ENCODE measurements at regions not wholly inside any gene's neighbourhood (a gene's known extent, or its start where the extent isn't known, plus 50 kb on each side); places are given as distances from the start of the nearest gene placed in this dataset.
A peak's percentile ranks its signal among the peaks of the same experiment; 100 is the strongest.
"Not testable (repeated sequence)": the region's sequence is repeated elsewhere in the genome, so short reads cannot be mapped to it uniquely, and the experiment has no call there.

- Histone ChIP-seq H2BK120ac (ENCODE audit: low read depth, low read length) (no peak overlapping the region), H3K4me2 (ENCODE audit: low read length, poor library complexity, severe bottlenecking) (no peak overlapping the region), H2AK5ac (ENCODE audit: low read length, severe bottlenecking) (no peak overlapping the region), H2BK5ac (ENCODE audit: low read depth, low read length, poor library complexity, severe bottlenecking) (no peak overlapping the region), H3K27me3 (ENCODE audit: control insufficient read depth in 1 of 2, insufficient read depth in 1 of 2, low read length in 2 of 2) (no peaks in the 10 kb centered on the region), H3K27ac (ENCODE audit: low read length, poor library complexity, severe bottlenecking) (no peak overlapping the region), H2AFZ (ENCODE audit: low read depth, low read length) (no peak overlapping the region), H3K14ac (ENCODE audit: low read length in 2 of 2) (peak overlapping the region in 1 of 2 experiments; percentile 18), H3K79me1 (replicated peaks; ENCODE audit: low read length, poor library complexity, severe bottlenecking) (no peaks in the 10 kb centered on the region), H3K4me1 (ENCODE audit: control insufficient read depth, insufficient read depth, low read depth, low read length) (no peaks in the 10 kb centered on the region), H3K23ac (ENCODE audit: low read length in 2 of 2) (no peak overlapping the region), H2BK12ac (ENCODE audit: low read length in 2 of 2) (no peak overlapping the region), H4K91ac (ENCODE audit: low read length) (no peak overlapping the region), H4K8ac (ENCODE audit: low read length) (no peak overlapping the region), H3K9ac (ENCODE audit: low read length) (no peak overlapping the region), H3K9me3 (ENCODE audit: control insufficient read depth, low read length) (peaks cover 5% of the 10 kb centered on the region), H3K4me3 (ENCODE audit: insufficient read depth in 1 of 2, low read depth in 1 of 2, low read length in 2 of 2) (no peak overlapping the region), H2BK15ac (ENCODE audit: low read depth, poor library complexity, severe bottlenecking) (no peak overlapping the region), H3K18ac (ENCODE audit: low read depth in 1 of 2, low read length in 2 of 2) (no peak overlapping the region), H3K4ac (ENCODE audit: low read depth in 1 of 2, low read length in 2 of 2) (no peak overlapping the region), H3K36me3 (ENCODE audit: control insufficient read depth in 1 of 2, insufficient read depth in 2 of 2, low read depth in 1 of 2, low read length in 2 of 2) (no peaks in the 10 kb centered on the region)
- no peak for DNase-seq
- 76% methylated on average over 4 of the region's 4 CpGs for WGBS
Observed at GRCh38 chr12:73632661-73633060, 905.0 kb upstream of the ATXN7L3B start.

GRCh38 chr12:73639397-73639796, 898.2 kb upstream of the ATXN7L3B start:
- H3K27ac ChIP-seq (ENCODE audit: low read length, poor library complexity, severe bottlenecking); DNase-seq; H3K9me3 ChIP-seq (ENCODE audit: control insufficient read depth, low read length); H3K4me2 ChIP-seq (ENCODE audit: low read length, poor library complexity, severe bottlenecking); H2BK12ac ChIP-seq (ENCODE audit: low read length in 2 of 2); H2BK15ac ChIP-seq (ENCODE audit: low read depth, poor library complexity, severe bottlenecking); H3K4me1 ChIP-seq (ENCODE audit: control insufficient read depth, insufficient read depth, low read depth, low read length); H4K8ac ChIP-seq (ENCODE audit: low read length); H3K79me1 ChIP-seq (replicated peaks; ENCODE audit: low read length, poor library complexity, severe bottlenecking); H3K36me3 ChIP-seq (ENCODE audit: control insufficient read depth in 1 of 2, insufficient read depth in 2 of 2, low read depth in 1 of 2, low read length in 2 of 2); H4K91ac ChIP-seq (ENCODE audit: low read length); H2BK120ac ChIP-seq (ENCODE audit: low read depth, low read length); H2AK5ac ChIP-seq (ENCODE audit: low read length, severe bottlenecking); H3K23ac ChIP-seq (ENCODE audit: low read length in 2 of 2); H2AFZ ChIP-seq (ENCODE audit: low read depth, low read length); H3K27me3 ChIP-seq (ENCODE audit: control insufficient read depth in 1 of 2, insufficient read depth in 1 of 2, low read length in 2 of 2); H2BK5ac ChIP-seq (ENCODE audit: low read depth, low read length, poor library complexity, severe bottlenecking); H3K9ac ChIP-seq (ENCODE audit: low read length); H3K14ac ChIP-seq (ENCODE audit: low read length in 2 of 2); H3K4me3 ChIP-seq (ENCODE audit: insufficient read depth in 1 of 2, low read depth in 1 of 2, low read length in 2 of 2); H3K4ac ChIP-seq (ENCODE audit: low read depth in 1 of 2, low read length in 2 of 2); H3K18ac ChIP-seq (ENCODE audit: low read depth in 1 of 2, low read length in 2 of 2): not testable (repeated sequence)
- 98% methylated on average over 5 of the region's 5 CpGs for WGBS

GRCh38 chr12:73656375-73656774, 881.3 kb upstream of the ATXN7L3B start:
- no peaks in the 10 kb centered on the region for H3K4me1 ChIP-seq (ENCODE audit: control insufficient read depth, insufficient read depth, low read depth, low read length)
- H3K36me3 ChIP-seq (ENCODE audit: control insufficient read depth in 1 of 2, insufficient read depth in 2 of 2, low read depth in 1 of 2, low read length in 2 of 2) = no peaks in the 10 kb centered on the region
- peaks cover 22% of the 10 kb centered on the region for H3K9me3 ChIP-seq (ENCODE audit: control insufficient read depth, low read length)
- H2AFZ ChIP-seq (ENCODE audit: low read depth, low read length) = no peak overlapping the region
- H2BK15ac ChIP-seq (ENCODE audit: low read depth, poor library complexity, severe bottlenecking) = no peak overlapping the region
- H2BK120ac ChIP-seq (ENCODE audit: low read depth, low read length) = no peak overlapping the region
- H4K8ac ChIP-seq (ENCODE audit: low read length) = no peak overlapping the region
- H3K23ac ChIP-seq (ENCODE audit: low read length in 2 of 2) = no peak overlapping the region
- no peak overlapping the region for H3K14ac ChIP-seq (ENCODE audit: low read length in 2 of 2)
- no peak for DNase-seq
- H3K4me2 ChIP-seq (ENCODE audit: low read length, poor library complexity, severe bottlenecking) = no peak overlapping the region
- H2BK5ac ChIP-seq (ENCODE audit: low read depth, low read length, poor library complexity, severe bottlenecking) = no peak overlapping the region
- no peak overlapping the region for H3K9ac ChIP-seq (ENCODE audit: low read length)
- no peak overlapping the region for H2BK12ac ChIP-seq (ENCODE audit: low read length in 2 of 2)
- no peak overlapping the region for H3K18ac ChIP-seq (ENCODE audit: low read depth in 1 of 2, low read length in 2 of 2)
- WGBS = 87% methylated on average over 5 of the region's 5 CpGs
- no peak overlapping the region for H3K27ac ChIP-seq (ENCODE audit: low read length, poor library complexity, severe bottlenecking)
- H3K79me1 ChIP-seq (replicated peaks; ENCODE audit: low read length, poor library complexity, severe bottlenecking) = no peaks in the 10 kb centered on the region
- H4K91ac ChIP-seq (ENCODE audit: low read length) = no peak overlapping the region
- H3K4me3 ChIP-seq (ENCODE audit: insufficient read depth in 1 of 2, low read depth in 1 of 2, low read length in 2 of 2) = no peak overlapping the region
- no peak overlapping the region for H2AK5ac ChIP-seq (ENCODE audit: low read length, severe bottlenecking)
- no peaks in the 10 kb centered on the region for H3K27me3 ChIP-seq (ENCODE audit: control insufficient read depth in 1 of 2, insufficient read depth in 1 of 2, low read length in 2 of 2)
- no peak overlapping the region for H3K4ac ChIP-seq (ENCODE audit: low read depth in 1 of 2, low read length in 2 of 2)

GRCh38 chr12:73659802-73660201, 877.8 kb upstream of the ATXN7L3B start:
- no CpG with 5 or more reads among the region's 1 CpG for WGBS
- H3K23ac ChIP-seq (ENCODE audit: low read length in 2 of 2) = no peak overlapping the region

More at GRCh38 chr12:73659802-73660201, 877.8 kb upstream of the ATXN7L3B start:
- H2AK5ac ChIP-seq (ENCODE audit: low read length, severe bottlenecking) = no peak overlapping the region
- no peak for DNase-seq
- H2AFZ ChIP-seq (ENCODE audit: low read depth, low read length) = no peak overlapping the region
- H3K18ac ChIP-seq (ENCODE audit: low read depth in 1 of 2, low read length in 2 of 2) = no peak overlapping the region
- no peaks in the 10 kb centered on the region for H3K4me1 ChIP-seq (ENCODE audit: control insufficient read depth, insufficient read depth, low read depth, low read length)
- no peak overlapping the region for H3K4ac ChIP-seq (ENCODE audit: low read depth in 1 of 2, low read length in 2 of 2)
- no peaks in the 10 kb centered on the region for H3K36me3 ChIP-seq (ENCODE audit: control insufficient read depth in 1 of 2, insufficient read depth in 2 of 2, low read depth in 1 of 2, low read length in 2 of 2)
- H3K4me2 ChIP-seq (ENCODE audit: low read length, poor library complexity, severe bottlenecking) = no peak overlapping the region
- no peaks in the 10 kb centered on the region for H3K27me3 ChIP-seq (ENCODE audit: control insufficient read depth in 1 of 2, insufficient read depth in 1 of 2, low read length in 2 of 2)
- no peak overlapping the region for H4K8ac ChIP-seq (ENCODE audit: low read length)
- no peak overlapping the region for H2BK5ac ChIP-seq (ENCODE audit: low read depth, low read length, poor library complexity, severe bottlenecking)
- H3K9ac ChIP-seq (ENCODE audit: low read length) = no peak overlapping the region
- H3K14ac ChIP-seq (ENCODE audit: low read length in 2 of 2) = no peak overlapping the region
- H2BK120ac ChIP-seq (ENCODE audit: low read depth, low read length) = no peak overlapping the region
- H3K27ac ChIP-seq (ENCODE audit: low read length, poor library complexity, severe bottlenecking) = no peak overlapping the region
- no peak overlapping the region for H2BK12ac ChIP-seq (ENCODE audit: low read length in 2 of 2)
- no peak overlapping the region for H3K4me3 ChIP-seq (ENCODE audit: insufficient read depth in 1 of 2, low read depth in 1 of 2, low read length in 2 of 2)
- H4K91ac ChIP-seq (ENCODE audit: low read length) = no peak overlapping the region
- peaks cover 12% of the 10 kb centered on the region for H3K9me3 ChIP-seq (ENCODE audit: control insufficient read depth, low read length)
- no peaks in the 10 kb centered on the region for H3K79me1 ChIP-seq (replicated peaks; ENCODE audit: low read length, poor library complexity, severe bottlenecking)
- H2BK15ac ChIP-seq (ENCODE audit: low read depth, poor library complexity, severe bottlenecking) = no peak overlapping the region

Measured in mesenchymal stem cell (in vitro differentiated cells and primary cell).